SIG-M5 treated with dmso at 0.1 percent for 504 hours (cell line): ENCODE measurements at regions not wholly inside any gene's neighbourhood (a gene's known extent, or its start where the extent isn't known, plus 50 kb on each side); places are given as distances from the start of the nearest gene placed in this dataset.

Source experiments
- DNase-seq: peaks from one replicate; lab custom pipeline; 2025; ENCODE audit not compliant: unreplicated experiment; lab: John Stamatoyannopoulos, UW

DNA sequence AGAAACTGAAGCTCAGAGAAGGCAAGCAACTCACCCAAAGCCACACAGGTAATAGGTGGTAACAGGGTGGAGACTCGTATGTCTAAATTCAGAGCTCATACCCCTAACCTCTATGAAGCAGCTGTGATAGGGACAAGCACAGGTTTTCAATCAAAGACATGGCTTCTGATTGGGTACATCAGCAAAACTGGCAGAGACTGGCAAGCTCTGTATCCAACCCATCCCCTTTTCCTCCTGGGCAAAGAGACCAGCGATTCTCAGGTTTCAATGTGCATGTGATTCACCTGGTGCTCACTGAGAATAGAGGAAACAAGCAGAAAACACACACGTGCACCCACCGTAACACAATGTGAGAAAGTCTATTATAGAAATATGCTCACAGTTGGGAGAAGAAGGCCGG is 153.0 kb downstream of the SMIM20 start:
- DNase-seq, result no peak

DNA sequence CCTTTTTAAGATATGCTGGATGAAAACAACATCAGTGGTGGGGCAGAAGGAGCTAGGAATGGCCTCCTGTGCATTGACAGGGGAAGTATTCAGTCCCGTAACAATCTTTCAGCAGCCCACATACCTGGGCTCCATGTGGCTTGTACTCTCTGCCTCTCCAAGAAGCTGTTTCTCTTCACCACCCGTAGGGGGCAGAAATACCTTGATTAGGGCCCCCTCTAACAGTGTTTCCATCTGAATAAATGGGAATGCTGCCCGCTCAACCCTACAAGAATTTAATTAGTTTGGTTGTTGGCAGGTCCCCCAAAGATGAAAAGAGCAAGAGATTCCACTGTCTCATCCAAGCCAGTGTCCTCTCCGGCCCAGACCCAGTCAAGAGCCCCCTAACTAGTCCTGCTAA is 155.2 kb downstream of the SMIM20 start:
- peak; percentile 35 for DNase-seq

DNA sequence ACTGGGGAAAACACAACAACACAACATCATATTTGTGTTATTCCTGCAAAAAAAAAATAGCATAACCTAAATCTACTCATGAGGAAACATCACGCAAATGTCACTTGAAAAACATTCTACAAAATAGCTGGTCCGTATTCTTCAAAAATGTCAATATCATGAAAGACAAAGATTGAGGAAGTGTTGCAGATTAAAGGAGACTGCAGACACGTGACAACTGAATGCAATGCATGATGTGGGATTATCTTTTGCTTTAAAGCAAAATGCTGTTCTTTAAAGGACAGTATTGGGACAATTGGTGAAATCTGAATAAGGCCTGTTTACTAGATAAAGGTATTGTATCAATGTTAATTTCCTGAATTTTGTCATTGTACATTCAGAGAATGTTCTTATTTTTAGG is 157.7 kb downstream of the SMIM20 start:
- DNase-seq, result peak; percentile 31

DNA sequence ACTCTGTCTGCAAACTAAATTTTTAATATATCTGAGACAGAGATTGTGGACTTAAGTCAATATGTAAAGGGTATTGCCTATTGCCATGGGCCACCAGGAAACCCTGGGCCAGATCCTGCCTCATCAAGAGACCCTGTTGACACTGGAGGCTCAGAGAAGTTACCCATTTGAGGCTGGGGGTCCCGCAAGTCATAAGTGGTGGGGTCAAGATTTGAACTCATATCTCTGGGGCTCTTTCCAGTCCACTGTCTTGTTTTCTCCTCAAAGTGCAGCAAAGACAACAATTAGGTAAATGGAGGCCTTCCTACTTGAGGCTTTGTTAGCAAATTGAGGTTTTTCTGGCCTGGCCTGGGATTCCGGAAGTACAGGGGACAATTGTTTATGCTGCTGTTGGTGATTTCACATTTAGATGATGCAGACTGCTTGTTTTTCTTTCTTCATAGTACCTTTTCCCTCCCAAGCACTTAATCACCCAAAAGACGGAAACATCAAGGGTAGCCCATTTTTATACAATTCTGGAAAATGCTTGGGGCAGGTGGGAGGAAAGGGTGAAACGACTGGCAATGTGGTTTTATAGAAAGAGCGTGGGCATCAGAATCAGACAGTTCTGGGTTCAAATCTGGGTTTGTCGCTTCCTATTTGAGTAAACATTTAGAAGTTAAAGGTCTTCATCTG is 160.0 kb downstream of the SMIM20 start:
- no peak for DNase-seq

DNA sequence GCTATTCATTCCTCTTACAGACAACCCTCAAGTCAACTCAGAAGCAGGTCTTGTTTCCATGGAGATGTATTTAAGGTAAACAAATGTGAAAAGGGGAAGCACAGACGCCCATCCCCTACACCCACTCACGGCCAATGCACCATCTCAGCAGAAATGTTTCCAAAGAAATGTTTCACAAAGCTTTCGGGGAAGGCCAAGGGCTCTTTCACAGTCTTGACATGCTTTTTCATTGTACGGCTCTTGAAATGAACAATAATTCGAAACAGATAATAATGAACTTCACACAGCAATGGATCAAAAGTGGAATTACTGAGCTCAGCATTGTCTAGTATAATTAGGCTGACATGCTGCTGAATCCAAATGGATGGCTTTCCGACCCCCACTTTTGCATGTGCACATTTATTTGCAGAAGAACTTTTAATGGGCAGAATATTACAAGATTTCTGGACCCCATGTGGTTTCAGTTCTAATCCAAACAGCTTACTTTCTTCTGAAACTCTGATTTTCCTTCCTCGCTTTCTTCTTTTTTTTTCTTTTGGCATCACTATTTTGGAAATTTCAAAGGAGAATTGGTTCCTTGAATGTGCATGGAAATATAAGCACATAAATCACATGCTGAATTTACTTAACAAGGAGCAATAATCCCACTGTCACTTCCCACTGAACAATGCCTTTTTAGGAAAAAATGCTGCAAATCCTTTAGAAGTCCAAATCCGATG is 160.9 kb downstream of the SMIM20 start:
- peak; percentile 85 for DNase-seq

DNA sequence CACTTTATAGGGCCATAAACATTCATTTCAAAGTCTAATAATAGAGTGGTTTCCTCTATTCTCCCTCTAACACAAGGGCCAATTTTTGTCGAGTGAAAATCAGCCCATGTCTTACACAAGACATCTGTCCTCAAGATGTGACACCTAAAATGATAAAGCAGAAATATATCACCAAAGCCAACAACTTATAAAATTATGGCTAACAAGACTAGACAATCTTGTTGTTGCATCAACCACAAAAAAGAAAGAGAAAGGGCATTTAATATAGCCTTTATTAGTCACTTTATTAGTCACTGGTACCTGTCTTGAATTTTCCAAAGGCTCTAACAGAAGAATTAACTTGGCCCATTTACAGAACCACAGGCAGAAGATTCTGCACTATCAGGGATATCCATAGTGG is 161.6 kb downstream of the SMIM20 start:
- DNase-seq, result peak; percentile 67

DNA sequence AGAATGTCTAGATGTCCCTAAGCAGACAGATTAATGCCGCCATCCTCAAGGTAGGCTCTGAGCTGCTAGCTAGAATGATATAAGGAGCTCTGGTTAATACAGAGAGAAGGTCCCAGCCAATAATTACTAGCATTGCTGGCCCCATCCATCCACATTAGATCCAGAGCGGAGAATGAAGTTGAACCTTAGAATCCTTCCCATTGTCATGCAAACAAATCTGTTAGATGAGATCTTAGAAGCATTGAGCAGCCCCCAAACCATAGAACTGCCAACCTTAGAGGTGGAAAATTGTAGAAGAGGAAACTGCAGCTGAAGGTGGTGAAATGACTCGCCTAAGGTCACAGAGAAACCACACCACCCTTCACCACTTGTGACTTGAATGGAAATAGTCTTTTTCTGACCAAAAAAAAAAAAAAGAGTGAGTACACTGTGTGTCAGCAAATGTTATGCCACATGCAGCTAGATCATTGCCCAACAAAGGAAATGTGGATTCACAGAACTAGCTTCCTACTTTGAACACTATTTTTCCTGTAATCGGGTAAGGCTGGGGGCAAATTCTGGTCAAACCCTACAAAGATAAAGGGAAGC is 162.1 kb downstream of the SMIM20 start:
- DNase-seq, result peak; percentile 95

DNA sequence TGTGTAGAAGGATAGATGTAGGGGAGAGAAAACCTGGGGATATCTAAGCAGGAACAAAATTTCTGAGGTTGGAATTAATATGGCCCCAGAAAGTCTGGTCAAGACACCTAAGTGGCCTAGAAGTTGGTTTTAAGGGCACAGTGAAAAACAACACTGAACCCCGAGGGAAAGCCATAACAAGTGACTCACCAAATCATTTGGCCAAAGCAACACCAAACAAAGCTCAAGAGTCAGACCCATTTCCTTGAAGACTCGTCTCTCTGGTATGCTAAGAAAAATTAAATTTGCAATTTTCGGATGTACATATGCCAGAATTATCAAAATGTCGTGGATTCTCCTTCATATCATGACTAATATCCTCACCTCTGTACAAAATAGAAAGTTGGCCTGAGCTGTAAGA is 162.9 kb downstream of the SMIM20 start:
- DNase-seq, result no peak

DNA sequence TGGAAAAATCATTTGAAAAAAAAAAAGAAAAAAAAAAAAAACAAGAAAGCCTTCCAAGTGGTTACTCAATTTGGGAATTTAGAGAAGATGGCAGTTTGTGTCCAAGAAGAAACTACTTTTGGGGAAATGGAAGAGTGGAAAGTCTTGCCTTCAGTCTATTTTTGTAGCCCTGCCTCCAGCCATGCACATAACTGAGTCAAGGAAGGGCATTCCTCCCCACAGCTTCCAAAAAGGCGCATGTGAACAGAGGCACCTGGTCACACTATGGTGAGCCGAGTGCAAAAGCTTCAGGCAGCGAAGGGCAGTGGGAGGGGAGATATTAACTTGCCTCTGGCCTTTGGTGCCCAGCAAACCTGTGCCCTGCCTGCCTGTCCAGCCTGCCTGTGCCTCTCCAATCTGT is 163.7 kb downstream of the SMIM20 start:
- no peak for DNase-seq

DNA sequence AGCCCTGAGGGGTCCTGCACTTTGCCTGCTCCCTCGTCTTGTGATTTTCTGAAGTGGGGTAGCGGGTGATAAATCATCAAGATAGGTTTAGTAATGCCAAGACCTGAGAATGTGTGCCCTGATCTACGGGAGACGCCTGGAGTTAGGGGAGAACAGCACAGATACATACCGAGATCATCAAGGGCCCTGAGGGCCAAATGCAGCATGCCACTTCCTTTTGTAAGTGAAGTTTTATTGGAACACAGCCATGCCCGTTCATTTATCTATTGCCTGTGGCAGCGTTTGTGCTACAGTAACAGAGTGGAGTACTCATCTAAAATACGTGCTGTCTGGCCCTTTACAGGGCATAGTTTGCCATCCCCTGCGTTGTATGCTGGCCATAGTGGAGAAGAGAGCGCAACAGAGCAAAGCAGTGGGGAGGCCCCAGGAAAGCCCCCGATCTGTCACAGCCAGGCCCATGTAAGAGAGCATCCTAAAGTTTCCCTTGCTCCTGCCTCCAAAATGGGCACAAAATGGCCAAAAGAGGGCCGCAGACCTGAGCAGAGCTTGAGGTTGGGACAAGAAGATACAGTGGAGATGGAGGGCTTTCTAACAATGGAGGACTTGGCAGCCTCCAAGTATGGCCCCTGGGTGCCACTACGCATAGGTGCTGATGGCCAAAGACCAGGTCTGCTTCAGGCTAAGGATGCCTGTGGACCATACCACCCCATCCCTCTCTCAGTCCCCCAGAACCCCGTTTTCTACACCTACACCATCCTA is 167.0 kb downstream of the SMIM20 start:
- DNase-seq, result no peak

DNA sequence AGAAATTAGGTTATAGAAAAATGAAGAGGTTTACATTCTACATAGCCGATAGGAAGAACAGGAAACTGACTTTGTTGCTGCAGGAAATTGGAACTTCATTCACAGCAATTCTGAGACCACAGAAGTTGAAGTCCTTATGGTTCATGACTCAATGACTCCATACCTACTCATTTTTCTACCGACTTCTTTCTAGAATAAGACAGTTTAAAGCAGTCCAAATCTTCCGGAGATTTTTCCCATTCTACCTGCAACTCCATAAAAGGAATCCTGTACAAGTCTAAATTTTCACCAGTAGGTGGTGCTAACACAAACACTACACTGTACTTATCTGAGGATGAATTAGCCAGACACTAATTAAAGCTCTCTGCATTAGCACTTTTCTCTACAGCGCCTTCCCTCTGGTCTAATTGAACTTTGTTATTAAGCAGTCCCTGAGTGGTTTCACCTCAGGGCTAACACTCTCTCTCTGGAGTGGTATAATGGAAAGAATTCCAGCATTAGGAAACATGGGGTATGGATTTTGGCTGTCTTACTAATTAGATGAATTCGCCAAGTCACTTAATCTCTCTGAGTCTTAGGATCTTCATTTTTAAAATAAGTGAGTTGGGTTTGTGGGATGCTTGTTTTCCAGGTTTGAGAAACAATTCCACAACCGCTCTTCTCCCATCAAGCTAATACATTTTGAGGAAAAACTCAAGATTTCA is 167.9 kb downstream of the SMIM20 start:
- DNase-seq, result peak; percentile 45

DNA sequence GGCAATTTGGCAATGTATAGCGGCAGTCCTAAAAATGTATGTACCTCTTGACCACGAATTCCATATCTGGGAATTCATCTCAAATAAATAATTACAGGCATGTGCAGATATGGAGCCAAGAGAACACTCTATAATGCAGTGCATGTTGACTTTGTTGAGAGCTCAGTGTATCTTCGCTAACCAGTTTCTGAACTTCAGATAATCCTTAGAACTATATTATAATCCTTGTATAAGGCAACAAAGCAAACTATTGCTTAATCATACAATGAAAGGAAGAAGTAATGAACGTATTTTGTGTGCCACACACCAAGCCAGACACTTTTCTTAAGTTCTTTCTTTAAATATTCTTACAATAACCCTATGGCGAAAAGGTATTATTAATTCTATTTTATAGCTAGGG is 168.5 kb downstream of the SMIM20 start:
- DNase-seq, result no peak

DNA sequence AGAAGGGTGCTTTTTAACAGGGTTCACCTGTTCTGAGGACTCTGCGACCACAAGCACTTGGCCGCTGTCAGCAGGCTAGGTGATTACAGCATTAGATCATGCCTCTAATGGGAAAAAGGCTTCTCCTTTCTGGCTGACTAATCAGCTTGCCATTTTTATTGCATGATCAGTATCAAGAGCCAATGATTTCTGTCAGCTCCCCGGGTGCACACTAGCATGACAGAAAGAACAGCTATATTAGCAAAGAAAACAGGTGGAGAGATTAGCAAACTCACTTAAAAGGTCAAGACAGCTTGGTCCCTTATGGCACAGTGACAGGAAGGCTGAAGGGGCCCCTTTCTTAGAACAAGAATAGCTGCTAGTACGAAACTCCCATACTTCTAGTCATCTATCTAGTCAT is 170.0 kb downstream of the SMIM20 start:
- peak; percentile 13 for DNase-seq

DNA sequence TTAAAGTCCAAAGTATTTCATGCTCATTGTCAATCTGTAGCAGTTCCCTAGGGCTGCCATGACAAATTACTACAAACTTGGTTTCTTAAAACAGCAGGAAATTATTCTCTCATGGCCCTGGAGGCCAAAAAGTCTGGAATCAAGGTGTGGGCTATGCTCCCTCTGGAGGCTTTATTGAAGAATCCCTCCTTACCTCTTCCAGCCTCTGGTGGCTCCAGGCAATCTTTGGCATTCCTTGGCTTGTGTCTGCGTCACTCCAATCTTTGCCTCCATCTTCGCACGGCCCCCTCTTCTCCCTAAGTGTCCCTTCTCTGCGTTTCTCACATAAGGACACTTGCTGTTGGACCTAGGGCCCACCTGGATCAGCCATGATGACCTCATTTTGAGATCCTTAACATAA is 170.4 kb downstream of the SMIM20 start:
- no peak for DNase-seq

DNA sequence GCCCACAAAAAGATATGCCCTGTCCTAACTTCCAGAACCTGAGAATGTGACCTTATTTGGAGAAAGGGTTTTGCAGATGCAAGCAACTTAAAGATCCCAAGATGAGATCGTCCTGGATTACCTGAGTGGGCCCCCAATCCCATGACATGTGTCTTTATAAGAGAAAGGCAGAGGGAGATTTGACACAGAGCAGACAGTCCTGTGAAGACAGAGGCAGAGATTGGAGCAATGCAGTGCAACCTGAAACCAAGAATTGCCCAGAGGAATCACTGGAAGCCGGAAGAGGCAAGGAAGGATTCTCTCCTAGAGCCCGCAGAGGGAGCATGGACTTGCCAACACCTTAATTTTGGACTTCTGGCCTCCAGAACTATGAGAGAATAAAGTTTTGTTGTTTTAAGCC is 171.5 kb downstream of the SMIM20 start:
- DNase-seq, result no peak

DNA sequence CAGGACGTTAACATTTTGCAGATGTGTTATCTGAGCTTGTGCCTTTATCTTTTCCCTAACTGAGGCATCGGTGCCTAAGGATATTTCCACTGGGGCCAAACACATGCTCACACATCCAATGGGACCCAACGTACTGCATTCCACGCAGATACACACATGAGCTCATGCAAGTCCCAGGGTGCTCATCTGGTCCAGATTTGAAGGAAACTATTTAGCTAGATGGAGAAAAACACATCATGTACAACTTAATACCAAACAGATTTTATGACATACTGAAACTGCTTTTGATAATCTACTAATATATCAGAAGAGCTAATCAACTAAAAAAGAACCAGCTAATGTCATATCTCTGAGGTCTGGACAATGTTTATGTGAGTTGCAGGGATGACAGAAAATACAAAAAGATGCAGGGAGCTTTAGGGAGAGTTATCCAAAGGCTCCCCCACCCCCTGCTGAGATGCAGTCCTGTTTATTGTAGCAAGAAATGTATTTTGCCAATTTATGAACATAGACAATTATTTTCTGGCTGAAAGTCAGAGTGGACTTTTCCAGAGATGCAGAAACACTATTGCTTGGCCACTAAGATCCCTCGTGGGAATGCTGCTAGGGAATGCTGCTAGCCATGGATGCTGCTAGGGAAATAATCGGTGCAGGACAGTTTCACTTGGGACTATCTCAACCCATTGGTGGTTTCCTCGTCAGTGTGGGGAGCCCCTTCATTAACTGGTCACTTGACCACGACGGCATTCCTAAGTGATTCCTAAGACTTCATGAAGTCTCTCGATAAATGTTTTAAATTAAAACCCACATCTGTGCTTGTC is 172.8 kb downstream of the SMIM20 start:
- DNase-seq, result no peak

DNA sequence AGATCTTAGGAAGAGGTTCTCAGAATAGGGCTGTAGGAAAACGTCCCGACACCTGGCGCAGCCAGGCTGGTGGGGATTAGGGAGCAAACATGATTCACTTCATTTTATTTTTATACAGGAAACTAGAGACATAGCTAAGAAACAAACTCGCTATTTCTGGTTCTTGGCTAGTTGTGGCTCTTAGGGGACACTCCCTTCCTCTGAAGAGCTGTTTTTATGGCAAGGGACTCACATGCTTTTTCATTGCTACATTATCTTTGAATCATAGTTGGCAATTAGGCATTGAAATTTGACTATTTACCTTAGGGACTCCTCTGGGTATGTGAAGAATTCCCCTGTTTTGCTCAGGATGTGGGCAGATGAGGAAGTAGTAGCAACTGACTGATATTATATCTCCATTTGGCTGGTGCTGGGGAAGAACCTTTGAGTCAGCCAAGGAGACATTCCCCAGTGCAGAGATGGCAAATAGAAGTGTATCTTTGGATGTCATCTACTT is 174.5 kb downstream of the SMIM20 start:
- peak; percentile 18 for DNase-seq

DNA sequence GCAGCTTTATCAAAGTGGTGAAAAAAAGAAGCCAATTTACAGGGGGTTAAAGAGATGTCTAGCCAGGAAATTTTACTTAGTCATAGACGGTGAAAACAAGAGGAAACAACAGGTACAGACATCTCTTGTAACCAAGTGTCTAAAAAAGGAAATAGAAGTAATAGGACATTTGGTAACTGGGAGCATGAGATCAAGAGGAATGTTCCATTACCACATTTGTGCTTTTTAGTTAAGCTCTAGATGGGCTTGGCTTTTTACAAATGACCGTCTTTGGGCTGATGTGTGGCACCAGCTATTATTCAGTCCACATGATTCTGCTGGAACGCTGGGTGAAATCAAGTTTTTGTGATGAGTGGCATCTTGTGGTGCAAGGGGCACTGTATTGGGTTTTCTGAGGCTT is 179.5 kb downstream of the SMIM20 start:
- DNase-seq, result no peak

DNA sequence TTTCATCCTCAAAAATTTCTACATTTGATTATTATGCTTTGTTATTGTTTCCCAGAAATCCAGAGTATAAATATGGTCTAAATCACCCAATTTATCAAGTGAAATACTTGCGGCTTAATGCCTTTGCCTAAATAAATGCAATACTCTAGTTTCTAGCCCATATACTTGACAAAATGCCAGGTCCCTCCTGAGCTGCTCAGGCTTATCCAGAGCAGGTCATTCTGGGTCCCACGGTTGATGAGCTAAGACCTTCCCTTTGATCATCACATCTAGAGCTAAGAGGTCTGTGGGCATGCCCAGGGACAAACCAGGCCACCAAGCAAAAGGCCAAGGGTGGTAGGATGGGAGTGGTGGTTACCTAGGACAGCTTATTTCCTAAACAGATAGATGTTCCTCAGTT is 180.1 kb downstream of the SMIM20 start:
- DNase-seq, result no peak

DNA sequence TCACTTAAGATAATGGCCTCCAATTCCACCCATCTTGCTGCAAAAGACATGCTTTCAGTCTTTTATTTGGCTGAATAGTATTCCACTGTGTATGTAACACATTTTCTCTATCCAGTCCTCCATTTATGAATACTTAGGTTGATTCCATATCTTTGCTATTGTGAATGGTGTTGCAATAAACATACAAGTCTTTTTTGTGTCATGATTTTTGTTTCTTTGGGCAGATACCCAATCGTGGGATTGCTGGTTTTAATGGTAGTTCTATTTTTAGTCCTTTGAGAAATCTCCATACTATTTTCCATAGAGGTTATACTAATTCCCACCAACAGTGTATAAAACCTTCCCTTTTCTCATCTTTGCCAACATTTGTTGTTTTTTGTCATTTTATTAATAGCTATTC is 180.9 kb downstream of the SMIM20 start:
- DNase-seq, result no peak
